ENCODE measurements at regions not wholly inside any gene's neighbourhood (a gene's known extent, or its start where the extent isn't known, plus 50 kb on each side); places are given as distances from the start of the nearest gene placed in this dataset.

DNA sequence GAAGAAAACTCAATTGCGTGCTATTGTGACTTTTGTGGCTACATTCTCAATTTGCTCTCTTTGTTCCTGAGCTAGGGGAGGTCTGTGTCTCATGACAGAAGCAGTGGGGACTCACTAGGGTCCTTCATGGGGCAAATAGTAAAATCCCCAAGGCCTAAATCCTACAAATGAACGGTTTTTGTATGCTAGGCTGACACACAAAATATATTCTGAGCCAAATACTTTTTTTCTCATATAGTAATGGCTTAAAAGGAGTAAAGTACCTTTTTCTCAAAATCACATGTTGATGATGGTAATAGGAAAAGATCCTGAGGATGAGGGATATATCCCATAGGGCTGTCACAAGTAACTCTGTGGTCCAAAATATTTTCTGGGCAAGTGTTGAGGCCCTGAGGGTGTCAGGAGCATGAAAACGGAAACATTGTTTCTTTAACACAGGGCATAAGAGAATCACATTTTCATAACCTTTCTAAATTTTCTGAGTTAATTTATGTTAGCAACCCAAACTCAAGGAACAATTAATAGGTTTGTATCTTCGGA, 77.5 kb upstream of the CNTNAP4 start:
- intact Hi-C loops (cut with DNase I) = no loop called here
- no peak for ATAC-seq

DNA sequence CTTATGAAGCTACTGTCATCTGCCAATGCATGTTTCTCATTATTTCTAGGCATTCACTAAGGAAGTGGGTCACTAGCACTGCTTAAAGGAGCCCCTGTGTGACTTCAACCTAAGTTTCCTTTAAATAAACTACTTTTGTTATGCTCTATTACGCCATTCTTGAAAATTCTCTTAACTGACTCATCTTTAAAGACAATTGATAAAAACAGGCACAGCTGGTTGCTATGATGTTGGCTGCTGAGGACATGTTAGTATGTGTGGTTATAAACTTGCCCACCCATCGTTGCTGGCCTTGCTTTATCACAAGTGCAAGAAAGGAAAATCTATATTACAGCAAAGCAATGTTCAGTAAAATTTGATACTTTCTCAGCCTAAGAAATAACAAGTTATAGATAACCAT, 75.8 kb upstream of the CNTNAP4 start:
- intact Hi-C loops (cut with DNase I) = no loop called here

More for the DNA sequence above, 77.5 kb upstream of the CNTNAP4 start:
- no peak for DNase-seq (ENCODE audit: missing footprints)

DNA sequence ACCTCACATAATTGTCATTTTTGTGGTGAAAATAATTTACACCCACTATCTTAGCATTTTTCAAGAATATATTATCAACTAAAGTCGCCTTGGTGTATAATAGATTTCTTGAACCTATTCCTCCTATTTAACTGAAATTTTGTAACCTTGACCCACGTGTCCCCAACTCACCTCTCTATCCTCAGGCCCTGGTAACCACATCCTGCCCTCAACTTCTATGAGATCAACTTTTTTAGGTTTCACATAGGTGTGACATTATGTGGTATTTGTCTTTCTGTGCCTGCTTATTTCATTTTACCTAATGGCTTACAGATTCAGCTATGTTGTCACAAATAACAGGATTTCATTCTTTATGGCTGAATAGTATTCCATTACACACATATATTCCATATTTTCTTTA, 73.0 kb upstream of the CNTNAP4 start:
- DNase-seq (ENCODE audit: missing footprints) (no peak), ATAC-seq (no peak)
- intact Hi-C loops (cut with DNase I) = no loop called here

More for the DNA sequence above, 75.8 kb upstream of the CNTNAP4 start:
- no peak for DNase-seq (ENCODE audit: missing footprints)
- ATAC-seq = no peak

DNA sequence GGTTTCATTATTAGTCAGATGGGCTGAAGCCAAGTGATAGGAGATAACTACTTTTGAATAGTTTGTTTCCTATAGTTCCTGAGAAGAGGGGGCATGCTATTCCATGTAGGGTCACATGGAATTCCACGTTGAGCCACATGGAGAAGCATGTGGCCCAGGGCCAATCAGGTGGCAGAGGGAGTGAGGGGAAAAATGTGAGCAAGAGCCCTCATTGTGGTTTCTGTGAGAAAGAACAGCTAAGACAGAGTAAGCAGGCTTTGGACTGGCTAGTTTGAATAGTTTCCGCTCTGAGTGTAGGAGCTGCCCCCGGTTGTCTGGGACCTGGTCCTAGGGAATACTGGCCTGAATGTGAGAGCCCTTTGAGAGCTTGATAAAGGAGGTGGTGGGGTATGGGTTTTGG, 69.9 kb upstream of the CNTNAP4 start:
- ATAC-seq (no peak), DNase-seq (ENCODE audit: missing footprints) (no peak)
- intact Hi-C loops (cut with DNase I) = no loop called here

DNA sequence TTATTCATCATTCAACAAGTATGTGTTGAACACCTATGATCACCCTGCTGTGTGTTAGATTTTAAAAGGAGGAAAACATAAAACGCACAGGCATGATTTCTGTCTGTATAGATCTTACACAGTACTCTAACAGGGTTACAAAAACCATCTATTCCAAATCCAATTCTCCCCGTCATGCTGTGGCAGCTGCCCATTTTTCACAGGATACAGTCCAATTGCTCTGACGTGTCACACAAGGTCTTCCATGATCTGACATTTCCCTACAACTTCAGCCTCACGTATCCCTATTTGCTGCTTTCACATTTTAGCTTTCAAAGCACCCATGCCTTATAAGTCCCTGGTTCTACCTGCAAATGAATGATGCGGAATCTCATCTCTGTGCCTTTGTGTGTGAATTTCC, 67.0 kb upstream of the CNTNAP4 start:
- intact Hi-C loops (cut with DNase I) = no loop called here
- DNase-seq (ENCODE audit: missing footprints) = no peak
- no peak for ATAC-seq

DNA sequence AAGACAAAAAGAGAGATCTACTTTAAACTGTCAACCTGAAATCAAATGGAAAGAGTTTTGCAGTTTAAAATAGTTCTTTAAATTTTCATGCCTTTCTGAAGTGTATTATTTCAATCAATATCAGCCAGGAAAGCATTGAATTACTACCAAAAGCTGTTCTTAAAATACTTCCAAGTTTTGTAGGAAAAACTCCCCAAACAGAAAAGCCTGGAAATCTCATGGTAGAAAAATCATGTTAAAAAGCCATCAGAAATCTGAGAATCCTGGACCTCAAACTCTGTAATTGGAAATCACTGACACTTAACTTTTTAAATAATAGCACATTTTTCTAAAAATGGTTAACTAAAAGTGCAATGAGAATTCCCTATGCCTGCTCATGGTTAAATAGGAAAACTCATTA, 63.3 kb upstream of the CNTNAP4 start:
- ATAC-seq (no peak), DNase-seq (ENCODE audit: missing footprints) (no peak)
- intact Hi-C loops (cut with DNase I) = no loop called here

DNA sequence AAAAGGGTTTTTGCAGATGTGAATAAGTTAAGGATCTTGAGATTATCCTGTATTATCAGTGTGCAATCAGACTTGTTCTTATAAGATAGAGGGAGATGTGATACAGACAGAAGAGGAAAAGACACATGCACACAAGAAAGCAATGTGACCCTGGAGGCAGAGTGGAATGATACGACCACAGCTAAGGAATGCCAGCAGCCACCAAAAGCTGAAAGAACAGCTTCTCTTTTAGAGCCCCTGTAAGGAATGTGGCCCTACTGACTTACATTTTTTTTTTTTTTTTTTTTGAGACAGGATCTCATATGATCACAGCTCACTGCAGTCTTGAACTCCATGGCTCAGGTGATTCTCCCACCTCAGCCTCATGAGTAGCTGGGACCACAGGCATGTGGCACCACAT, 62.3 kb upstream of the CNTNAP4 start:
- ATAC-seq (no peak), DNase-seq (ENCODE audit: missing footprints) (no peak)
- intact Hi-C loops (cut with DNase I) = no loop called here

DNA sequence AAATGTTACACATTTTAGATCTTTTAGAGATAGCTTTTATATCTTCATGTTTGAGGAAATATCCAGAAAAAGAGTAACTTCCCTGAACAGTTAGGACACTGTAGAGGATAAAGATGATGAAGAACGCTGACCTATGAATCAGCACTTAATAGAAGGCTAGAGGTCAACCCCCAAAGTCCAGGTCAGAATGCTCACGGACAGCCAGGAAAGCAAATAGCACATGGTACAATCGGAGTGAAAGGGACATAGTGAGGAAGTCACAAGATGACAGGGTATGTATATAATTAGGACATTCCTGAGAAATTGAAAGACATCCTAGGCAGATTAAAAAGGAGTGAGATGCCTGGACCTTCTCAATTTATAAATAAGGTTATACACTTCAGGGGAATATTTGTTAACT, 55.1 kb upstream of the CNTNAP4 start:
- intact Hi-C loops (cut with DNase I) = no loop called here
- no peak for DNase-seq (ENCODE audit: missing footprints)
- no peak for ATAC-seq

DNA sequence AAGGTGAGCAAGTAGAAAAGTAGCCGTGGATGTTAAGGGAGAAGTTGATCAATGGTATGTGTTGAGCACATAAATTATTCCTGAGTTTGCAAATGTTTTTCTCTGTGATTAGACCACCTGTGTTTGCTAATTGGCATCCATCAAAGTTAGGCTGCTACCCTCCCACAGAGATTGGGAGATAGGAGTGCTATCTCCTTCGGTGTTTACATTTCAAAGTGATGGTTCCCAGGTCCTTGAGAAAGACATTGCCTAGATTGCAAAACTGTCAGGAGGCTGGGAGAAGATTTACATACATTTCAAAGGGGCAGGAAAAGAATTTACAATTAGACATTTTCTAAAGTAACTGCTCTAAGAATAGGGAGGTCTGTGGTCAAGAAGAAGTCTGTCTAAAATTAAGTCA, 54.3 kb upstream of the CNTNAP4 start:
- DNase-seq (ENCODE audit: missing footprints) (no peak), ATAC-seq (no peak)
- intact Hi-C loops (cut with DNase I) = no loop called here

DNA sequence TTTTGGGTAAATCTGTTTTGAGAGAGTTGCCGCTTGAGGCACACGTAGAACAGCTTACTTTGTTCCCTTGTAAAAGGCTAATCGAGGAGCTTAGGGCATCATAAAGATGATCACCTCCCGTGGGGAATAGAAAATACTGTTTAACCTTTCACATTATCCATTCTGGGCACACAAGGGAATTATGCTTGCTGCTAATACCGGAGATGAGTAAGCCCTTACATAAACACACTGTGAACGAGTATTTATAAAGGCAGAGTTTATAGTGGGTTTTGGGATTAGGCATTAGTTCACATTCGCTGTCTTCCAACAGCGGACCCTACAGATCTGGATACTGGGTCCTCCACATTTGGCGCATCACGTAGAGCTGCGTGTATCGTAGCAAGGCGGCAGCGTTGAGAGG, 51.2 kb upstream of the CNTNAP4 start:
- intact Hi-C loops (cut with DNase I) = no loop called here
- no peak for ATAC-seq
- DNase-seq (ENCODE audit: missing footprints) = no peak

DNA sequence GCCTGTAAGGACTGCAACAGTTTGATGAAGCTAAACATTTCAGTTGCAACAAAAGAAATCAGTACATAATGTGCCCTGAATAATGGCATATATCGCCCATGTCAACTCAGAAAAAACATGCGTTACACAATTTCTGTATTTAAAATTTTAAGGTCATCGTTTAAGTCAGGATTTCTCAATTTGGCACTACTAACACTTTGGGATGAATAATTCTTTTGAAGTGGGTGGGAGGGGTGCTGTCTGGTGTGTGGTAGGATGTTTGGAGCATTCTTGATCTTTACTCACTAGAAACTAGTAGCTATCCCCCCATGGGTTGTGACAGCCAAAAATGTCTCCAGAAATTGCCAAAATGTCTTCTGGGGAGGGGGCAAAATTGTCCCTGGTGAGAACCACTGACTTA, 50.7 kb upstream of the CNTNAP4 start:
- DNase-seq (ENCODE audit: missing footprints) (no peak), ATAC-seq (no peak)
- intact Hi-C loops (cut with DNase I) = no loop called here
